GM10266 (cell line): ENCODE measurements at regions not wholly inside any gene's neighbourhood (a gene's known extent, or its start where the extent isn't known, plus 50 kb on each side); places are given as distances from the start of the nearest gene placed in this dataset.

Source experiments
- DNase-seq: peaks from one replicate; pipeline ENCODE4 v3.0.0; 2012; ENCODE audit errors: extremely low spot score
- TF ChIP-seq, protein P1 (sequence below): IDR thresholded peaks from 2 replicates; pipeline ENCODE4 v1.5.1; 2012; ENCODE audit warnings: mild to moderate bottlenecking, low read depth; ENCODE audit not compliant: control insufficient read depth, insufficient read depth; ENCODE audit errors: missing control alignments

DNA sequence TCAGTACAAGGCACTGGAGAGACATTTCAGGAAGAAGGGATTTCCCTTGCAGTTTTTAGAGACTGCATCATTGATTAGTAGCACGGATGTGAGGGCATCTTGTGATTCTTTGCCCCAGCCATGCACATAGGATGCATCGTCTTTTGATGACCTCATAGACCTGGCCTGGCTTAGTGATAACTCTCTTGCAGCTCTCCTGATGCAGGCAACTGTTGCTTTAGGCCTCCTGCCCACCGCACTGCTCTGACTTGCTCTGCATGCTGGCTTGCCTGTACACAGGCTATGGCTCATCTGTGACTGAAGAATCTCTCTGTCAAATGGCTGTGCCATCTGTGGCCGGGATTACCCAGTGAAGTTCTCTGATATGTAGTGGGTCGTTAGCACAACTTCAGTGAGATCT, 207.7 kb upstream of the PTCHD4 start:
- no peak for DNase-seq
- TF ChIP-seq, protein P1, sequence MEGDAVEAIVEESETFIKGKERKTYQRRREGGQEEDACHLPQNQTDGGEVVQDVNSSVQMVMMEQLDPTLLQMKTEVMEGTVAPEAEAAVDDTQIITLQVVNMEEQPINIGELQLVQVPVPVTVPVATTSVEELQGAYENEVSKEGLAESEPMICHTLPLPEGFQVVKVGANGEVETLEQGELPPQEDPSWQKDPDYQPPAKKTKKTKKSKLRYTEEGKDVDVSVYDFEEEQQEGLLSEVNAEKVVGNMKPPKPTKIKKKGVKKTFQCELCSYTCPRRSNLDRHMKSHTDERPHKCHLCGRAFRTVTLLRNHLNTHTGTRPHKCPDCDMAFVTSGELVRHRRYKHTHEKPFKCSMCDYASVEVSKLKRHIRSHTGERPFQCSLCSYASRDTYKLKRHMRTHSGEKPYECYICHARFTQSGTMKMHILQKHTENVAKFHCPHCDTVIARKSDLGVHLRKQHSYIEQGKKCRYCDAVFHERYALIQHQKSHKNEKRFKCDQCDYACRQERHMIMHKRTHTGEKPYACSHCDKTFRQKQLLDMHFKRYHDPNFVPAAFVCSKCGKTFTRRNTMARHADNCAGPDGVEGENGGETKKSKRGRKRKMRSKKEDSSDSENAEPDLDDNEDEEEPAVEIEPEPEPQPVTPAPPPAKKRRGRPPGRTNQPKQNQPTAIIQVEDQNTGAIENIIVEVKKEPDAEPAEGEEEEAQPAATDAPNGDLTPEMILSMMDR = no peak

DNA sequence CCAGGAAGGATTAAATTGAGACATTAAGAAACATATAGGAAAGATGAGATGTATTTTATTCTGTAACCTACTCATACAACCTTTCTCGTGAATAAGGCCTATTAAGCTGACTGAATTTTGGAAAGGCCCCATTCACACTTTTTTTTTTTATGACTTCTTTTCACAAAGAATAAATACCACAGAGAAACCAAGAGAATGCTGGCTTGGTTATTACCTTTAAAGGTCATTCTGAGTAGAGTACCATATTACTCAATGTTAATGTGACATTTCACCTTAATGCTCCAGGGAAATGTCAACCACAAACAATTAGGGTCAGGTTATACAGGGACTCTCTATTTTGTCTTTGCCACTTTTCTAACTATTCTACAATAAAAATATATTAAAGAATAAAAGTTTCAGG, 204.9 kb upstream of the PTCHD4 start:
- TF ChIP-seq, protein P1 = no peak
- DNase-seq = no peak

DNA sequence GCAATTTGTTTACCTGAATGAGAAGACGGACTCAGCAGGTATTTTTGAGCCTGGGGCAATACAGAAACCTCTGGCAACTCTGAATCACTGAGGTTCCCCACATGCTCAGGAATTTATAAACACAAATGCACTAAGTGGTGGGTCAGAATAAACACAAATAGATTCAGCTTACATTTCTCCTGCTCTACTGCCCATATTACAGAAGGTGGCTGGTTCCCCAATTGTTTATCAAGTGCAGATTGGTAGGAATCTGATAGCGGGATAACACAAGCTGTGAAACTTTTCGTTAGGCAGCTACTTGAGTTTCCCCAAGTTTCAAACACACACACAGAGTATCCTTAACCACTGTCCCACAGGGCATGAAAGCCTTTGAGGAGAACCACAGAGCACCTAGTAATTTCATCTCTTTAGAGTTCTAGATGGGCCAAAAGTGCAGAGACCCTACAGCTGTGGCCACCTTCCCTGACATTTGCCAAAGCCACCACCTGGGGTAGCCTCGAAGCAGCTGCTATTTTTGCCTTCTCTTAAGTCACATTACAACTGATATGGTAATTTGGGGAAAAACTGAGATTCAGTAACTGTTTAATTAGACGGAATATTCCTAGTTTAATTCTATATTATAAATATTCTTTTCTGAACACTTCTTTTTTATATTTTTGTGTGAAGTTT, 204.2 kb upstream of the PTCHD4 start:
- DNase-seq = no peak
- TF ChIP-seq, protein P1 = no peak

GRCh38 chr6:48311301-48311700, 200.3 kb upstream of the PTCHD4 start:
- TF ChIP-seq, protein P1 = no peak

GRCh38 chr6:48307573-48307972, 196.6 kb upstream of the PTCHD4 start:
- TF ChIP-seq, protein P1 = no peak

More at GRCh38 chr6:48311301-48311700, 200.3 kb upstream of the PTCHD4 start:
- no peak for DNase-seq

GRCh38 chr6:48290595-48290994, 179.6 kb upstream of the PTCHD4 start:
- TF ChIP-seq, protein P1 = no peak
- no peak for DNase-seq

More at GRCh38 chr6:48307573-48307972, 196.6 kb upstream of the PTCHD4 start:
- no peak for DNase-seq

GRCh38 chr6:48289841-48290240, 178.8 kb upstream of the PTCHD4 start:
- TF ChIP-seq, protein P1 = no peak
- DNase-seq = no peak
